Activated CD4-positive, CD25-positive, alpha-beta regulatory T cell (primary cell): ENCODE measurements at regions not wholly inside any gene's neighbourhood (a gene's known extent, or its start where the extent isn't known, plus 50 kb on each side); places are given as distances from the start of the nearest gene placed in this dataset.
"Not testable (repeated sequence)": the region's sequence is repeated elsewhere in the genome, so short reads cannot be mapped to it uniquely, and the experiment has no call there.

Source experiments
- DNase-seq, 4 experiments: peaks; one replicate each; lab custom pipeline; 2025; lab: John Stamatoyannopoulos, UW

DNA sequence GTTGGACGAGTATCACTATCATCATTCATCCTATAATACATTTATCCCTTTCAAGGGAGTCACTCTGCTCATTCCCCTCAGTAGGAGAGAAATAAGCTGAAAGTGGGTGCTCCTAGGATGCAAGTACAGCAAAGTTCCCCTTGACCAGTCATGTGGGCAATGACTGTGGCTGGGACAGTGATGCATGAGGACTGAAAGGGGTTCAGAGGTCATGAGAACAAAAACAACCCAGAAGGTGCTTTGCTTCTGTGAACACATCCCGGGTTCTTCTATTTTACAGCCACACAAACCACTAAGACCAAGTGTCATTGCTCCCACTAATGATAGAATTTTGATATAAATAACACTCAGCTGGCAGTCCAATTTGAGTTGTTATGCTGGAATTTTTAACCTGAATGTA, 177.8 kb upstream of the ADCY2 start:
- no peak for DNase-seq

DNA sequence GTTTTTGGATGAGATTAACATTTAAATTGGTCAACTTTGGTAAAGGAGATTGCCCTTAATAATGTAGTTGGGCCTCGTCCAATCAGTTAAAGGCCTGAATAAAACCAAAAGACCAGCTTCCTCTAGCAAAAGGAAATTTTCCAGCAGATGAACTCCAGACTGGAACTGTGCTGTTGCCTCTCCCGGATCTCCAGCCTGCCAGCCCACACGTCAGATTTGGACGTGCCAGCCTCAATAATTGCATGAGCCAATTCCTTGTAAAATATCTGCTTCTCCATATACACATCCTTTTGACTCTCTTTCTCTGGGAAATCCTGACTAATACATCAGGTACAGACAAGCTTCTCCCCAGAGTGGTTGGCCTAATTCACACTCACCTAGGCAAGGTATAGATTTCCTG, 175.8 kb upstream of the ADCY2 start:
- DNase-seq, result no peak

DNA sequence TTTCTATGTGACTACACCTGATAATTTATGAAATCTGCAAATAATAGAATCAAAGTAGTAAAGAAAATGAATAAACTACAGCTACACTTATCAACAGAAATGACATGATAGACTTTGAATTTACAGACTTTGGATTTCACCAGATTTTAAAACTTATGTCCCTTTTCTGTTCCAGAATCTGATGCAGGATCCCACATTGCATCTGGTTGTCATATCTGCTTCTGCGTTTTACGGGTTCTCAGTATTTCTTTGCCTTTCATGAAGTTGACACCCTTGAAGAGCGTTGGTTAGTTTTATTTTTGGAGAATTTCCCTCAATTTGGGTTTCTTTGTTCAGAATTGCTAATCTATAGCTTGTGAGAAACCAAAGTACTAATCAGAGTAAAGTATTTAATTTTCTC, 174.9 kb upstream of the ADCY2 start:
- DNase-seq, result no peak

DNA sequence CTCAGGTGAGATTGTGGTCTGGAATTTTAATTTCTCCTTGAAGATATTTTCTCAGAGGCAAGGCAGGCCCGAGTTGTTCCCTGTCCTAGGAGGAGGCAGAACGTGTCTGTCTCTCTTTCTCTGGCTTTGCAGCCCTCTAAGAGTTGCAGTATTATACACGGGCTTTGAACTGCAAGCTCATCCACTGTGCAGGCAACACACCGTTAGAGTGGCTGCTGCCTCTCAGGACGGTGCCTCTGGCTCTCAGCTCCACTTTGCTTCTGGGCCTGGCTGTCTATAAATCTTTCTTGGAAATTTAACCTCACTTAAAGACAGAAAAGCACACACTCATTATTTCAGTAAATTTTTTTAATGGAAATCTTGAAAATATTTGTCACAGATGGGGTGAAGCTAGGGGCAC, 170.1 kb upstream of the ADCY2 start:
- DNase-seq, result no peak

DNA sequence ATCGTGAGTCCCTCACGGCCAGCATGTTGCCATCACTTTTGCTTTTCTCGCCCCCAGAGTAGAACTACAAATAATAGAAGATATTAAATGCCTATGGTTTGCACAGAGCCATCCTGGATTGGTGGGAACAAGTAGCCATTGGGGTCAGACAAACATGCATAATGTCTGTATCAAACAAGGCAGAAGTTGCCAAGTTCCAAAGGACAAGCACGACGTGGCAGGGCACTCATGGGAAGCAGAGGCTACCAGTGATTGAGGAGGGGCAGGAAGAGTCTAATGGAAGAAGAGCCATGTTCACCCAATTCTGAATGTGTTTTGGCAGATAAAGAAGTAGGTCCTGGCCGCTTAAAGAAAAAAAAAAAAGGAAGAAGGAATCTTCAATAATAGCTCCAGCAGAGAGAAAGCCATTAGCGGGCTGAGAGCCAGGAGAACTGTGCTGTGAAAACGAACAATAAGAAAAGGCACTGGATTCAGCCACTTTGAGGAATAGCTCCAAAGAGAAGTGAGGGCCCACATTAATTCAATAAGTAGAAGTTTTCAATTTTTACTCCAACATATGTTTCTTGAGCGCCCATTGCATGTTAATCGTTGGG, 153.7 kb upstream of the ADCY2 start:
- no peak for DNase-seq

DNA sequence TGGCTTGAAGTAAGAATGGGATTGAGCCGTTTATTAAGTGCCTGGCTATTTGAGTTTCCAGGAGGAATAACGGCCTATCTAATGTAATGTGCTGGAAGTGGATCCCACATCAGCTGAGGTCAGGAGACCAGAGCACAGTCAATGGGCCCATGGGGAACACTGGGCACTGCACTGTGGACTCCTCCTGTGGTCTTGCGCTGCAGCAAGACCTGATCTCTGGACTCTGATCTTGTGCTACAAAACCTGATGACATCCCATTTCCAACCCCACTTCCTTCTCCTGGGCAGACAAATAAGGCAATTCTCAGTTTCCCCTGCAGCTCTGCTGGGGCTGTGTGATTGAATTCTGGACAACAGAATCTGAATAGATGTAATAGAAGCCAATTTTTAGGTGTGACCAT, 151.7 kb upstream of the ADCY2 start:
- DNase-seq, result no peak

DNA sequence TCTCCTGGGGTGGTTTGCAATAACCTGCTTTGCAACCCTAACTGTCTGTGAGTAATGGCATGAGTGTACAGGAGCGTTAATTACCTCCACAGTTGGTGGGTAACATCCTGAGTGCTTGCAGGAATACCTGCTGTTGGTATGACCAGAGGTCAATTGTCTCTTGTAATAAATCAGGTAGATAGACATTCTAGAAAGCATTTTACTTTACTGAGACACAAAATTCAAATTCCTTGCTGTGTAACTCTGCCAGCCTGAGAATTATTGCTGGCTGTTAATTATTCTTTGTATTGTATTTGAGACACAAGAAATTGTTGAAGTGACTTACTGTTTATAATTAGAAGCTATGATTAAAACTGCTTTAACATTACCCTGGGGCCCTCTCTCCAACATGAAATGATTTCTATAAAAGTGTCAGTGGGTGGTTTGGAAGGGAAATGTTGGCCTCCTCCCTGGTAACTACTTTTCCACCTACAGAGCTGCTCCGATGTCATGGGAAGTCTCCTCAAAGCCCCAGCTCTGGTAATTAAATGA, 150.8 kb upstream of the ADCY2 start:
- no peak for DNase-seq

DNA sequence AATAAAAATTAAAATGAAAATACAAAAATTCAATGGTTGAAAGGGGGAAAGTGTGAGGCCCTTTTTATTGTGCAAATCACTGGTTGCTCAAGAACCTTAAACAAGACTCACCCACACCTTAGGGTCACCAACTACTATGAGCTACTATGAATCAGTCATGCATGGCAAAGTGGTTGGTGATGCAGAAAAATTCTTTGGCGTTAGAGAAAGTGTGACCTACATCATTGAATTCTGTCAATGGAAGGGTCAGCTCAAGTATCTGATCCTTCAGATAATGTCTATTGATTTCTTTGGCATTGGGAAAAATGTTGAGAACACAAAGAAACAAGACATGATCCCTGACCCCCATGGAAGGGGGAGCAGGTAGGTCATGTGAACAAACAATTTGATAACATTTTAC, 149.7 kb upstream of the ADCY2 start:
- no peak for DNase-seq

DNA sequence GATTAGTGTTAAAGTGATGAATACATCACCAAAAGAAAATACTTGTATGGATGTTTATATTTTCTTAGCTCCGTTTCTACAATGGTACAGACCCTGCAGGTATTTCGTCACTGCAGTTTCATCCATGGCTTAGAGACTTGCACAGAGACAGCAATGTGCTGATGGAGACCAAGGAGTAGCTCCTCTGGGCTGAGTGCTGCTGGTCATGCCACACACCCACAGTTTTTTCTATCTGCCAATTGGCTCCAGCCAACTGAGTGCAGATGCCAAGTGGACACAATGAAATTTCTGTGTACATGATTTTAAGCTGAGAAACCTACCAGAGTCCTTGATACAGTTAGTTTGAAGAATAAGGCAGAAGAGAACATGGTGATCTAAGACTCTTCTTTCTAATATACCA, 145.9 kb upstream of the ADCY2 start:
- DNase-seq, result no peak

DNA sequence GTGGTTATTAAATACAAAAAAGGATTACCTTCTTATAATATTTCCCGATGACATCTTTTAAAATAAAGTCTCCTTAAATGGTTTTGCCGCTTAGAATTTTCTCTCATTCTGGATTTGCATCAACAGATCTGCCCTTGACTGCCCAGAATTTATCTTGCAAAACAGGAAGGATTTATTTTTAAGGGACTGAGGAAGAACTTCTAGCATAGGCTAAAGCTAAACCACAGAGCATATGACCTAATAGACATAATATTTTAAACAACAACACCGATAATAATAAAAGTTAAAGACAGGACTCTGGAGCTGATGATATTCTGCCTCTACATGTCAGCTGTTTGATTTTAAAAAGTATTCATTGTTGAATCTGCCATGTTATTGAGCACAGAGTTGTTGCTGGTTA, 145.3 kb upstream of the ADCY2 start:
- no peak for DNase-seq

DNA sequence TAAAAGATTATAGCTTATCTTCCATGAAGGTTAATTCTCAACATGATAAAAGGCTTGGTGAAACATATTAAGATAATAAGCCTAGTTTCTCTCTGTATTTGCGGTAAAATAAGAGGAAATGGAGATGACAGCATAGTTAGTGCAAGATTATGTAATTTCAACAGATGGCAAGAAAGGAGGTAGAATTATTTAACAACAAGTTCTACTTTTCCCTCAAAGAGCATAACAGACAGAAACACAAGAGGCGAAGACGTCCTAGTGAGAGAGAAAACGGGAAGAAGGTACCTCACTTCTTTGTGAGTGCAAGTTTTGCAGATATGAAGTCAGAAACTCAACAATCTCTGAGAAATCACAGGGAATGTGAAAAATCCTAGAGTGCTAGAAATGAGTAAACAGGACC, 144.8 kb upstream of the ADCY2 start:
- DNase-seq, result no peak

DNA sequence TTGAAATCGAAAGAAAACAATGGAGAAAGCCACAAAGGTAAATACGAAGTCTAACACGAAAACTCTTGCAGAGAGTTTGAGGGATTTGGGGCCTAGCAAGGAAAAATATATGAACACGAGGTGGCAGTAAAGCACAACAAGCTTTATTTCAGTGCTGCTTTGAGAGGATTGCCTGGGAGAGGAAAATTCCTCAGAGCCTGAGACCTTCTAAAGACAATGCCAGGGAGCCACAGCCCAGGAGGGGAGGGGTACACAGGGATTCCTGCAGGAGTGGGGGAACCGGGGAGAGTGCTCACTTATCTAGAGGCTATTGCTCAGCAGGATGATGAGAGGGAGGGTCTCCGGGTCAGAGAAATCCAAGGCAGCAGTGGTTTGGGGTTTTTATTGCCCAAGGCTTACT, 134.9 kb upstream of the ADCY2 start:
- DNase-seq, result no peak

DNA sequence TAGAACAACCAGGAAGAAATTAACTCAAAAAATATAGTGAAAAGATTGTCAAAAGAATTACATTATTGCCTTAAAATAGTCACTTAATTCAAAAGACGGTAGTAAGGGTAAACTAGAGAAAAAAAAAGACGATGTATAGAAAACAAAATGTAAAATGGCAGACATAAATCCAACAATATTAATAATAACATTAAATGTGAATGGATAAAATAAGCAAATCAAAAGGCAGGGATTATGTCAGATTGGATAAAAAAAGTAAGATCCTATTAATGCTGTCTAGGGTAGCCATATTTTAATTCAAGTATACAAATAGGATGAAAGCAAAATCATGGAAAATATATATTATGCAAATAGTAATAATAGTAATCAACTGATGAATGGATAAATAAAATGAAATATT, 134.0 kb upstream of the ADCY2 start:
- no peak for DNase-seq

DNA sequence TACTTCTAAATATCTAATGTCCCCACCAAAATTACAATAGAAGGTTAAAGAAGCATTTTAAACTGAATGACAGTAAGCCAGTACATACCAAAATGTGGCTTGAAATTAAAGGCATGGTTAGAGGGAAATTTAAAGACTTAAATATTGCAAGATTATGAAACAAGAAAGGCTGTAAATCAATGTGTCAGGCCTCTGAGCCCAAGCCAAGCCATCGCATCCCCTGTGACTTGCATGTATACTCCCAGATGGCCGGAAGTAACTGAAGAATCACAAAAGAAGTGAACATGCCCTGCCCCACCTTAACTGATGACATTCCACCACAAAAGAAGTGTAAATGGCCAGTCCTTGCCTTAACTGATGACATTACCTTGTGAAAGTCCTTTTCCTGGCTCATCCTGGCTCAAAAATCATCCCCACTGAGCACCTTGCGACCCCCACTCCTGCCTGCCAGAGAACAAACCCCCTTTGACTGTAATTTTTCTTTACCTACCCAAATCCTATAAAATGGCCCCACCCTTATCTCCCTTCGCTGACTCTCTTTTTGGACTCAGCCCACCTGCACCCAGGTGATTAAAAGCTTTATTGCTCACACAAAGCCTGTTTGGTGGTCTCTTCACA, 132.4 kb upstream of the ADCY2 start:
- not testable (repeated sequence) for DNase-seq

DNA sequence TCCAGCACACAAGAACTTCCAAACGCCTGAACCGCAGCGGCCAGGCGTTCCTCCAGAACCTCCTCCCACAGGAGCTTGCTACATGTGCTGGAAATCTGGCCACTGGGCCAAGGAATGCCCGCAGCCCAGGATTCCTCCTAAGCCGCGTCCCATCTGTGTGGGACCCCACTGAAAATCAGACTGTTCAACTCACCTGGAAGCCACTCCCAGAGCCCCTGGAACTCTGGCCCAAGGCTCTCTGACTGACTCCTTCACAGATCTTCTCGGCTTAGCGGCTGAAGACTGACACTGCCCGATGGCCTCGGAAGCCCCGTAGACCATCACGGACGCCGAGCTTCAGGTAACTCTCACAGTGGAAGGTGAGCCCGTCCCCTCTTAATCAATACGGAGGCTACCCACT, 130.2 kb upstream of the ADCY2 start:
- not testable (repeated sequence) for DNase-seq

DNA sequence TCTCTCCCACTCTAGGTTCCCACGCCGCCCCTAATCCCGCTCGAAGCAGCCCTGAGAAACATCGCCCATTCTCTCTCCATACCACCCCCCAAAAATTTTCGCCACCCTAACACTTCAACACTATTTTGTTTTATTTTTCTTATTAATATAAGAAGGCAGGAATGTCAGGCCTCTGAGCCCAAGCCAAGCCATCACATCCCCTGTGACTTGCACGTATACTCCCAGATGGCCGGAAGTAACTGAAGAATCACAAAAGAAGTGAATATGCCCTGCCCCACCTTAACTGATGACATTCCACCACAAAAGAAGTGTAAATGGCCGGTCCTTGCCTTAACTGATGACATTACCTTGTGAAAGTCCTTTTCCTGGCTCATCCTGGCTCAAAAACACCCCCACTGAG, 127.2 kb upstream of the ADCY2 start:
- not testable (repeated sequence) for DNase-seq

DNA sequence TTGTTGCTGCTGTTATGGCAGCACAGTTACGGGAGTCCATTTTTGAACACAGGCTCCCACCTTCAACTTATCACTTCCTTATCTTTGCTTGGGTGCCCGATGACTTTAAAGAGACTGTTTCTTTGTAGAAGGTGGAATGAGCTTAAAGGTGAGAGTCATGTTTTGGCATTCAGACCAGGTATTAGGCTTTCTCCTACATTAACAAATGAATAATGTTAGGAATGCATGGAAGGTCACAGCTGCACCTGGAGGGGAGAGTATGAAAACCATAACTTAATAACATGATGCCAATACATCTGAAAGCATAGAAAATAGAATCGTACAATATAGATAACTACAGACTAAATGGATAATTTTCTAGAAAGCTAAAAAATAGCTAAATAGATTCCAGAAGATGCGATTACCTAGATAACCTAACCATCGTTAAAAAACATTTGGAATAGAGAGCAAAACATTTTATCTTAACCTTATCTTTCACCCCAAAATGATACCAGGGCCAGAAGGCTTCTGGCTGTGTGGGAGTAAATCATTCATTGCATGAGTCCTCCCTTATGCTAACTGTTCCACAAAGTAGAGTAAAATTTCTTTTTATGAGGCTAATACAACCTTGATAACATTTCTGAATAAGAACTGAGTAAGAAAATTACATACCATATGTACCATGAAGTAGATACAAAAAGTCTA, 126.2 kb upstream of the ADCY2 start:
- no peak for DNase-seq

DNA sequence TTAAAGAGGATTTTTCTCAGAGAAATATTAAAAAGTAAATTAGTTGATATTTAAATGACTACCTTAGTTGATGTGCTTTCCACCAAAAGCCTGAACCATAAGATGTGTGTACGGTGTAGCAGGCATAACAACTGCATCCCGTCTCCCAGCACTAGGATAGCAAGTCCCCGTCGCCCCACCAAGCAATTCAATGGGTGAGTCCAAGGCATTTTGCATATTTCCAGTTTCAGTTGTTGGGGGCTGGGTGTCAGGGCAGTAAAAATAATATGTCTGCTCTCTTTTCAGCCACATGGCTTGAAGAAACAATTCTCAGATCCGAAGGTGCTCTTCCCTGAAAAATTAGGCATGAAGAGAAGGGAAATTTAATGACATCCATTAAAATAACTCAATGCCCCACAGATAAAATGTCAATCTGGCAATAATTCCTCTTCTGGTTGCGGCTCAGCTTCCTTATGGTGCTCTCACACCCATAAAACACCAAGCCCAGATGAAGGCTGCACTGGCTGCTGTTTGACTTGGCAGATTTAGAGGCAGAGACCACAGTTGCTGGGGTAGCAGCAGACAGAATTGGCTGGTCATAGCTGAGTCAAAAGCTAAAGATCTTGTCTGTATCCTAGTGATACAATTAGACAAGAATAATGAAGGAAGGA, 124.4 kb upstream of the ADCY2 start:
- no peak for DNase-seq

DNA sequence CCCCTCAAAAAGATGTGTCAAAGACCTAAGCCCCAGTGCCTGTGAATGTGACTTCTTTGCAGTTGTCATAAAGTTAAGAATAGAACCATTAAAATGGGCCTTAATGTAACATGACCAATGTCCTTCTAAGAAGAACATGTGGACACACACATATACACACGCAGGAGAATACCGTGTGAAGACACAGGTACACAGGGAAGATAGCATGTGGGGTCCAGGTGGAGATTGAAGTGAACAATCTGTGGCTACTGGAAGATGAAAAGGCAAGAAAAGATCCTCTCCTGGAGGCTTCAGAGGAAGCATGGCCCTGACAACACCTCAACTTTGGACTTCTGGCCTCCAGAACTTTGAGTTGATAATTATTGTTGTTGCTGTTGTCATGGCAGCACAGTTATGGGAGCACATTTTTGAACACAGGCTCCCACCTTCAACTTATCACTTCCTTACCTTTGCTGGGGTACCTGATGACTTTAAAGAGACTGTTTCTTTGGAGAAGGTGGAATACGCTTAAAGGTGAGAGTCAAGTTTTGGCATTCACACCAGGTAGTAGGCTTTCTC, 123.5 kb upstream of the ADCY2 start:
- DNase-seq, result no peak

DNA sequence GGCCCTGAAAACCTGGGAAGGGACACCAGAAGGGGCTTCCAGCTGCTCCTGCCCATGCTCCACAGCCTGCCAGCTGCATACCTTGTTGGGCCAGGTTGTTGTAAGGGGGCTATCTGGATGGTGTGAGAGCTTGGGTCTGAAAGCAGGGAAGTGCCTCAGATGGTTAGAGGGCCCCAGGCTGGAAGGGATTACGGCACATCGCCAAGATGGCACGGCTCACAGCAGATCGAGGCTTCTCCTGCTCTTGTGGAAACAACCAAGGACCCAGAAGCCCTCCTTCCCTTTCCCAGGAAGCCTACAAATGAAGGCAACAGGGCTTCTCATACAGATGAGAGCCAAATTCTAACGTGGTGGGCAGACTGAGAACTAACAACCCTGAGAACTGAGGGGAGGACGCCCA, 121.7 kb upstream of the ADCY2 start:
- no peak for DNase-seq

DNA sequence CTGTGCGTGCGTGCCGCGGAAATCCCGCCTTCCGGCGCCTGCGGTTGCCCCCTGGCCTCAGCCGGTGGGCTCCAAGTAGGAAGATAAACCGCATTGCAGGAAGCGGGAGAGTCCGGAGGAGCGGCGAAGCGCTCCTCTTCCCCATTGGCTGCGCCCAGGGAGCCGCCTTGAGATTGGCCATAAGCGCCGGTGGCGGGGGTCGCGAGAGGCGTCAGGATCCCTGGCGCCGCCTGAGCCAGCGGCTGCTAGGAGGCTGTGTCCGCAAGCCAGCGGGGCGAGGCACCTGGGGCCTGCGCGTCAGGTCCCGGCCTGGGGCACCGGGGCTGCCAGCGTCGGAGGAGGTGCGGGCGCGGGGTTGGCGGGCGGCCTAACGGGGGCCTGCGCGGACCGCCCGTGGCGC, 106.3 kb upstream of the ADCY2 start:
- not testable (repeated sequence) for DNase-seq

DNA sequence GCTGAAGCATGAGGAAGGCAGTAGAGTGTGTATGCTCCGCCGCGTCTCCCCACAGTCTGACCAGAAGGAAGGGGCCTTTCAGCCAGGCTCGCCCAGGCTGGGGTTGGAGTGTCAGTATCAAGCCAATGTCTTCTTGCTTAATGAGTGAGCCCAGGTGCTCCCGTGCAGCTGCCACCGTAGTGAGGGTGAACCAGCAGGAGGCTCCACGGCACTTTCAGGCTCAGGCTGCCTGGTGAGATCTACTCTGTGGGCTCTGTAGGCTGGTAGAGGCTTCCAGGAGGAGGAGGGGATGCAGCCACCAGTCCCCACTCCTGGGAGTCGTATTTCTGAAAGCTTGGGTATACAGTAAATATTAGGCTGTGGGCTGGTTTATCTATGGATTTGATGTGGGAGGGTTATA, 98.1 kb upstream of the ADCY2 start:
- DNase-seq, result not testable (repeated sequence)

DNA sequence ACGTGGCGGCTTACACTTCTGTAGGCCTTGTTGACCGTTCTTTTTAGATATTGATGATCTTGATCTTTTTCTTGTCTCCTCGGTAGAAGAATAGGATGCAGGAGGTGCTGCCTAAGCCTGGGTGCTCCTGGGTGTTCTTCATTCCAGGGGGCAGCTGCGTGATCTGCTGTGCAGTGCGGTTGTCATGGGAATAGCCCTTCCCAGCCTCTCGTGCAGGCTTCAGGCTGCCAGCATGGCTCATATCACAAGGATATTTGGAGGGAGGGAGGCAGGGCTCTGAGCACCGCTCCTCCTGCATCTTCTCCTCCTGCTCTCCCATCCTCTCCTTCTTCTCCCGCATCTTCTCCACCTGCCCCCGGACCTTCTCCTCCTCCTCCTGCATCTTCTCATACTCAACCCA, 96.2 kb upstream of the ADCY2 start:
- DNase-seq, result not testable (repeated sequence)
